ENCODE measurements at regions not wholly inside any gene's neighbourhood (a gene's known extent, or its start where the extent isn't known, plus 50 kb on each side); places are given as distances from the start of the nearest gene placed in this dataset.

DNA sequence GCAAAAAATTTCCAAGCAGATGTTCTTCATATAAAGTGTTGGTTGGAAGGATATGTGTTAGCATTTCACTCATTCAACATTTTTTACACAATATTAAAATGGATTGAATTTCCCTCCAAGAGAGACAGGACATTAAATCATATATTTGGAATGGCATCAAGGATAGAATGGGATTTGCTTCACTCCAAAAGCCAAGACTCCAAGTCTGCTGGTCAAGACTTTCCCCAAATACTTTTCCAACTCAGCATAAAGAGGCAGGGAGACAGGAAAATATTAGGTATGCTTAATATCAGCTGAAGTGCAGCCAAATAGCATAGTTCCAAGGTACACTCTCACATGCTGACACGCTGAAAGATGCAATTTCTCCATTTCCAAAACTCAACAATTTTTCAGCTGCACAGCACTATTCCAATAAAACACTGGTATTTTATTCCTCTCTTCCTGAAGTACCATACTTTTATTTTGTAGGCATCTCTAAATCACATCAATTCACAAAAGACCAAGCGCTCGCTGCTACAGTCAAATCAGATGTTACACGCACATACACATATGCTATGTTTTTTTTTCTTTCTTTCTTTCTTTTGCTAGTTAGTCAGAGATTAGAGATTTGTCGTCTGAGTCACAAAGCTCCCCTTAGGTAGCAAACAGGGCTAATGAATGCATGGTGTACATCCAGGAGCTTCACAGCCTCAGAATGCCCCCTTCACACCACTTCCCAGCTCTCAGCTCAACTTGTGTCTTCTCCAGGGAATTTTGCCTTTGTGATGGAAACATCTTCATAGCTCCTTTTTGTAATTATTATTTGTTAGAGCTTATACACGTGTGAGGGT lies 1033.8 kb upstream of the AUTS2 start:
- TF ChIP-seq, protein P1, sequence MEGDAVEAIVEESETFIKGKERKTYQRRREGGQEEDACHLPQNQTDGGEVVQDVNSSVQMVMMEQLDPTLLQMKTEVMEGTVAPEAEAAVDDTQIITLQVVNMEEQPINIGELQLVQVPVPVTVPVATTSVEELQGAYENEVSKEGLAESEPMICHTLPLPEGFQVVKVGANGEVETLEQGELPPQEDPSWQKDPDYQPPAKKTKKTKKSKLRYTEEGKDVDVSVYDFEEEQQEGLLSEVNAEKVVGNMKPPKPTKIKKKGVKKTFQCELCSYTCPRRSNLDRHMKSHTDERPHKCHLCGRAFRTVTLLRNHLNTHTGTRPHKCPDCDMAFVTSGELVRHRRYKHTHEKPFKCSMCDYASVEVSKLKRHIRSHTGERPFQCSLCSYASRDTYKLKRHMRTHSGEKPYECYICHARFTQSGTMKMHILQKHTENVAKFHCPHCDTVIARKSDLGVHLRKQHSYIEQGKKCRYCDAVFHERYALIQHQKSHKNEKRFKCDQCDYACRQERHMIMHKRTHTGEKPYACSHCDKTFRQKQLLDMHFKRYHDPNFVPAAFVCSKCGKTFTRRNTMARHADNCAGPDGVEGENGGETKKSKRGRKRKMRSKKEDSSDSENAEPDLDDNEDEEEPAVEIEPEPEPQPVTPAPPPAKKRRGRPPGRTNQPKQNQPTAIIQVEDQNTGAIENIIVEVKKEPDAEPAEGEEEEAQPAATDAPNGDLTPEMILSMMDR (IDR thresholded peaks at IDR 0.05), result no peak
- no peak for TF ChIP-seq POLR2A (IDR thresholded peaks at IDR 0.05)
